Hepatocyte (in vitro differentiated cells): ENCODE measurements at regions not wholly inside any gene's neighbourhood (a gene's known extent, or its start where the extent isn't known, plus 50 kb on each side); places are given as distances from the start of the nearest gene placed in this dataset.

ENCODE experiments used
- DNase-seq: peaks from one replicate; pipeline ENCODE4 v3.0.0-alpha.2; 2016; ENCODE audit warnings: low spot score
- H2AFZ ChIP-seq: fragments of 200-600 bp; sonication (generic); 2 replicates; pipeline ENCODE4 v1.6.0; 2016; ENCODE audit warnings: antibody characterized with exemption, mild to moderate bottlenecking
- H3K27ac ChIP-seq: fragments of 200-600 bp; sonication (generic); 2 replicates; pipeline ENCODE4 v1.5.1; 2016; ENCODE audit warnings: mild to moderate bottlenecking
- H3K27me3 ChIP-seq: fragments of 200-600 bp; sonication (generic); 2 replicates; pipeline ENCODE4 v1.6.1; 2016
- H3K36me3 ChIP-seq: fragments of 200-600 bp; sonication (generic); replicated peaks from 2 replicates; pipeline ENCODE4 v1.5.1; 2016; ENCODE audit warnings: low read depth; ENCODE audit not compliant: insufficient read depth
- H3K4me1 ChIP-seq: fragments of 200-600 bp; sonication (generic); 2 replicates; pipeline ENCODE4 v1.5.1; 2016; ENCODE audit warnings: mild to moderate bottlenecking, moderate library complexity; ENCODE audit not compliant: insufficient read depth
- H3K4me2 ChIP-seq: fragments of 200-600 bp; sonication (generic); 2 replicates; pipeline ENCODE4 v1.6.0; 2016
- H3K4me3 ChIP-seq: fragments of 200-600 bp; sonication (generic); 2 replicates; pipeline ENCODE4 v1.5.1; 2016; ENCODE audit warnings: mild to moderate bottlenecking
- H3K79me2 ChIP-seq: fragments of 200-600 bp; sonication (generic); 2 replicates; pipeline ENCODE4 v1.6.0; 2017; ENCODE audit warnings: mild to moderate bottlenecking
- H3K9me2 ChIP-seq: fragments of 200-600 bp; sonication (generic); replicated peaks from 2 replicates; pipeline ENCODE4 v1.6.0; 2017; ENCODE audit warnings: mild to moderate bottlenecking; ENCODE audit not compliant: insufficient read depth
- H3K9me3 ChIP-seq: fragments of 200-600 bp; sonication (generic); 2 replicates; pipeline ENCODE4 v1.5.1; 2016; ENCODE audit warnings: low read depth, mild to moderate bottlenecking
- H4K20me1 ChIP-seq: fragments of 200-600 bp; sonication (generic); 2 replicates; pipeline ENCODE4 v1.6.0; 2016; ENCODE audit warnings: mild to moderate bottlenecking; ENCODE audit not compliant: insufficient read depth, poor library complexity, severe bottlenecking
- CTCF ChIP-seq: fragments of 200-600 bp; sonication (generic); IDR thresholded peaks from 2 replicates; pipeline ENCODE4 v1.5.1; 2016; ENCODE audit warnings: antibody characterized with exemption, mild to moderate bottlenecking; ENCODE audit not compliant: poor library complexity
- EZH2 ChIP-seq: fragments of 200-600 bp; sonication (generic); IDR thresholded peaks from 2 replicates; pipeline ENCODE4 v1.6.1; 2016; ENCODE audit warnings: antibody characterized with exemption, mild to moderate bottlenecking, borderline replicate concordance
- EZH2phosphoT487 ChIP-seq: fragments of 200-600 bp; sonication (generic); IDR thresholded peaks from one replicate; pipeline ENCODE4 v1.6.1; 2018; ENCODE audit warnings: antibody characterized with exemption, mild to moderate bottlenecking, low read depth, moderate library complexity; ENCODE audit not compliant: unreplicated experiment, severe bottlenecking
- WGBS: methylation state at CpG from one replicate; pipeline ENCODE4 v1.1.6; 2016; ENCODE audit warnings: low lambda C conversion rate; ENCODE audit errors: missing lambda C conversion rate; 5-methylcytosine and 5-hydroxymethylcytosine counted together

GRCh38 chr6:9708600-9708999 lies 706.3 kb downstream of the TFAP2A start:
- no peaks in the 10 kb centered on the region for H3K27me3 ChIP-seq
- H3K36me3 ChIP-seq: no peaks in the 10 kb centered on the region
- no peak overlapping the region for H3K4me2 ChIP-seq
- no peak overlapping the region for H2AFZ ChIP-seq
- no peaks in the 10 kb centered on the region for H3K9me3 ChIP-seq
- TF ChIP-seq EZH2phosphoT487 (no peak), CTCF (no peak), EZH2 (no peak)
- no peaks in the 10 kb centered on the region for H3K79me2 ChIP-seq
- 79% methylated on average over 2 of the region's 2 CpGs for WGBS
- H3K4me3 ChIP-seq: no peak overlapping the region
- H3K9me2 ChIP-seq: no peaks in the 10 kb centered on the region
- H4K20me1 ChIP-seq: no peaks in the 10 kb centered on the region
- DNase-seq: no peak
- peaks cover 4% of the 10 kb centered on the region for H3K4me1 ChIP-seq
- H3K27ac ChIP-seq: no peak overlapping the region

DNA sequence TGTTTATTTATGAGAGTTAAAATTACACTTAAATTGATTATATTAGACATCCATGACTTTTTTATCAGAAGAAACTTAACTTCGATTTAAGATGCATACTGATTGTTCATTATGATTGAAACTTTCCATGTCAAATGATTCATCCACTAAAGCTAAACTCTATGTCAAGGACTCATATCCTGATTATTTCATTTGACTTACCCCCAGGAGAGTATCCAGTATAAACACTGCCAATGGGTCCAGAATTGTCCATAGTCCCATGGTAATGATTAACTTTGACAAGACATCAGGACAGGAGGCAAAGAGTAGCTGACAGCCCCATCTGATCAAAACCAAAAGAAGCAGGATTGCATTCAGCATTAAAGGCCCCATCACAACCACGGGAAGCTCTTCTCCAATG lies 709.9 kb downstream of the TFAP2A start:
- DNase-seq: no peak
- Histone ChIP-seq H2AFZ (no peak overlapping the region), H3K27ac (no peak overlapping the region), H3K4me2 (no peak overlapping the region), H3K4me1 (no peaks in the 10 kb centered on the region), H3K36me3 (no peaks in the 10 kb centered on the region), H3K27me3 (no peaks in the 10 kb centered on the region), H3K9me2 (no peaks in the 10 kb centered on the region), H3K79me2 (no peaks in the 10 kb centered on the region), H4K20me1 (no peaks in the 10 kb centered on the region), H3K4me3 (no peak overlapping the region), H3K9me3 (no peaks in the 10 kb centered on the region)
- TF ChIP-seq CTCF (no peak), EZH2phosphoT487 (no peak), EZH2 (no peak)
- WGBS: 68% methylated on average over 2 of the region's 2 CpGs

DNA sequence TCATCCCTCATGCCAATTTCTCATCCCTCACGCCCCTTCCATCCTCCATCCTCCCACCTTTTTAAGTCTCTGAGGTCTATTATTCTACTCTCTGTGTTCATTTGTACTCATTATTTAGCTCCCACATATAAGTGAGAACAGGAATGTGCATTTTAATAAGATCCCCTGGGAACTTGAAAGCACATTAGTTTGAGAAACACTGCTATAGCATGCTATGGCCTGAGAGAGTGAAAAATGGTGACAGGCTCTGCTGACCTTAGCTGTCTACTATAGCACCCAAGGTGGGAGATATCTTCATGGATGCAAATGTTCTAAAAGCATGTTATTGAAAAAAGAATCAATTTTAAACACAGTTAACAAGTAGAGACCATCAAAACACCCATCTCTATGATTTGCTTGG lies 712.0 kb downstream of the TFAP2A start:
- Histone ChIP-seq H3K27me3 (no peaks in the 10 kb centered on the region), H3K9me3 (no peaks in the 10 kb centered on the region), H3K27ac (no peak overlapping the region), H3K9me2 (no peaks in the 10 kb centered on the region), H2AFZ (no peak overlapping the region), H3K36me3 (no peaks in the 10 kb centered on the region), H3K4me3 (no peak overlapping the region), H3K4me2 (no peak overlapping the region), H3K79me2 (no peaks in the 10 kb centered on the region), H3K4me1 (no peaks in the 10 kb centered on the region), H4K20me1 (no peaks in the 10 kb centered on the region)
- WGBS: 92% methylated on average over 1 of the region's 1 CpG
- TF ChIP-seq EZH2 (no peak), EZH2phosphoT487 (no peak), CTCF (no peak)
- no peak for DNase-seq

DNA sequence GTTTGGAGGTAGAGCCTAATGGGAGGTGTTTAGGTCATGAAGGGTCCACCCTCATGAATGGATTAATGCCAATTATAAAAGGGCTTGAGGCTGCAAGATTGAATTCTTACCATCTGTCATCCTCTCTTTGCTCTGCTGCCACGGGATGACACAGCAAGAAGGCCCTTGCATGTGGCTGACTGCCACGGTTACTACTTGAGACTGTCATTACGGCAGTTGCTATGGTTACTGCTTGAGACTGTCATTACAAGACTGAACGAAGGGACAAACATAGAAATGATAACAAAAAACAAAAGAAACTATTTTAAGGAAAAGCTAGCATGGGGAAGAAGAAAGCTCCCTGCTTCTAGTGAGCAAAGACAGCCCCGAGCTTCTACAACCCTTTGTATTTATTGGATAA lies 715.0 kb downstream of the TFAP2A start:
- Histone ChIP-seq H4K20me1 (no peaks in the 10 kb centered on the region), H3K27ac (no peak overlapping the region), H3K4me1 (no peaks in the 10 kb centered on the region), H3K4me2 (no peak overlapping the region), H3K27me3 (no peaks in the 10 kb centered on the region), H3K79me2 (no peaks in the 10 kb centered on the region), H3K36me3 (no peaks in the 10 kb centered on the region), H3K9me3 (peaks cover 4% of the 10 kb centered on the region), H2AFZ (no peak overlapping the region), H3K4me3 (no peak overlapping the region), H3K9me2 (no peaks in the 10 kb centered on the region)
- WGBS: 76% methylated on average over 5 of the region's 5 CpGs
- TF ChIP-seq CTCF: no peak
- no peak for TF ChIP-seq EZH2
- no peak for TF ChIP-seq EZH2phosphoT487
- no peak for DNase-seq
